Endodermal cell (in vitro differentiated cells): ENCODE measurements at regions not wholly inside any gene's neighbourhood (a gene's known extent, or its start where the extent isn't known, plus 50 kb on each side); places are given as distances from the start of the nearest gene placed in this dataset.

Experiments used
- DNase-seq: peaks from one replicate; pipeline ENCODE4 v3.0.0-alpha.2; 2017
- H3K27ac ChIP-seq: 2 replicates; pipeline ENCODE4 v1.5.1; 2013; ENCODE audit warnings: mild to moderate bottlenecking, low read depth, low read length, moderate library complexity
- H3K27me3 ChIP-seq: 2 replicates; pipeline ENCODE4 v1.6.1; 2013; ENCODE audit warnings: mild to moderate bottlenecking, low read length, moderate library complexity; ENCODE audit not compliant: insufficient read depth, control insufficient read depth, poor library complexity, severe bottlenecking
- H3K36me3 ChIP-seq: 2 replicates; pipeline ENCODE4 v1.7.0; 2013; ENCODE audit warnings: mild to moderate bottlenecking, low read length, moderate library complexity; ENCODE audit not compliant: control insufficient read depth, insufficient read depth
- H3K4me1 ChIP-seq: one replicate; pipeline ENCODE4 v1.7.0; 2013; ENCODE audit warnings: low read length; ENCODE audit not compliant: control insufficient read depth, insufficient read depth
- H3K4me3 ChIP-seq: 2 replicates; pipeline ENCODE4 v1.5.1; 2013; ENCODE audit warnings: mild to moderate bottlenecking, low read length, moderate library complexity
- H3K9ac ChIP-seq: 2 replicates; pipeline ENCODE4 v1.6.1; 2013; ENCODE audit warnings: mild to moderate bottlenecking, low read length, moderate library complexity; ENCODE audit not compliant: poor library complexity, severe bottlenecking; ENCODE audit errors: extremely low read depth
- H3K9me3 ChIP-seq: 2 replicates; pipeline ENCODE4 v1.6.1; 2013; ENCODE audit warnings: mild to moderate bottlenecking, low read length, moderate library complexity; ENCODE audit not compliant: control insufficient read depth
- H3K27ac Mint-ChIP-seq: 2 replicates; pipeline ENCODE4 v1.8.0; 2020; ENCODE audit warnings: mixed read lengths
- H3K27me3 Mint-ChIP-seq: 2 replicates; pipeline ENCODE4 v1.8.0; 2021; ENCODE audit warnings: mild to moderate bottlenecking, mixed read lengths; ENCODE audit not compliant: insufficient read depth
- H3K36me3 Mint-ChIP-seq: 2 replicates; pipeline ENCODE4 v1.8.0; 2020; ENCODE audit warnings: low read depth, mixed read lengths
- H3K4me1 Mint-ChIP-seq: 2 replicates; pipeline ENCODE4 v1.8.0; 2020; ENCODE audit warnings: mixed read lengths
- H3K4me3 Mint-ChIP-seq: 2 replicates; pipeline ENCODE4 v1.8.0; 2020; ENCODE audit warnings: mild to moderate bottlenecking, moderate library complexity, mixed read lengths
- H3K9me3 Mint-ChIP-seq: 2 replicates; pipeline ENCODE4 v1.8.0; 2020; ENCODE audit warnings: mild to moderate bottlenecking, mixed read lengths
- whole genome bisulfite sequencing, 2 experiments: methylation state at CpG; one replicate each; pipeline versions ENCODE4 v1.1.5 to v1.1.7; 2013; ENCODE audit warnings: missing lambda C conversion rate in 2 of 2, mixed read lengths in 1 of 2; ENCODE audit not compliant: insufficient coverage in 1 of 2, insufficient read length in 1 of 2; 5-methylcytosine and 5-hydroxymethylcytosine counted together
- TF ChIP-seq, protein P1 (sequence below): fragments of 200-600 bp; sonication (generic); conservative IDR thresholded peaks from 2 replicates; pipeline ENCODE4 v1.5.0; 2021; ENCODE audit warnings: antibody characterized with exemption, mild to moderate bottlenecking

DNA sequence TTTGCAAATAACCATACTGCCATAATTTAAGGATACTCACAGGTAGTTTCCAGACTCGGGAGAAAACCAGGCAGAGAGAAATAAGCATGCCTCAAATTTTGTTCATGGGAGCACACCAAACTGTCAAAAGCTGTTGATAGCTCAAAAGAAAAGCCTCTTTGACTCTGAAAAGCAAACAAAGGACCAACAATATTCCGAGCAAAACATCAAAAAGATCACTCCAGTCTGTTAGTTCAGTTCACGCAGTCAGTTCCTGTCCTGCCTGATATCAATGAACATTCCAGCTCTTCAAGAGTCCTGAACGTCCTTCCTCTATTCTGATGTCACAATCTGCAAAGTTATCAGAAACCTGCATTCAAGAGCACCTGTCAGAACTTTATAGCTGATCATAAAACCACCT lies 78.7 kb downstream of the RRM2 start:
- TF ChIP-seq, protein P1, sequence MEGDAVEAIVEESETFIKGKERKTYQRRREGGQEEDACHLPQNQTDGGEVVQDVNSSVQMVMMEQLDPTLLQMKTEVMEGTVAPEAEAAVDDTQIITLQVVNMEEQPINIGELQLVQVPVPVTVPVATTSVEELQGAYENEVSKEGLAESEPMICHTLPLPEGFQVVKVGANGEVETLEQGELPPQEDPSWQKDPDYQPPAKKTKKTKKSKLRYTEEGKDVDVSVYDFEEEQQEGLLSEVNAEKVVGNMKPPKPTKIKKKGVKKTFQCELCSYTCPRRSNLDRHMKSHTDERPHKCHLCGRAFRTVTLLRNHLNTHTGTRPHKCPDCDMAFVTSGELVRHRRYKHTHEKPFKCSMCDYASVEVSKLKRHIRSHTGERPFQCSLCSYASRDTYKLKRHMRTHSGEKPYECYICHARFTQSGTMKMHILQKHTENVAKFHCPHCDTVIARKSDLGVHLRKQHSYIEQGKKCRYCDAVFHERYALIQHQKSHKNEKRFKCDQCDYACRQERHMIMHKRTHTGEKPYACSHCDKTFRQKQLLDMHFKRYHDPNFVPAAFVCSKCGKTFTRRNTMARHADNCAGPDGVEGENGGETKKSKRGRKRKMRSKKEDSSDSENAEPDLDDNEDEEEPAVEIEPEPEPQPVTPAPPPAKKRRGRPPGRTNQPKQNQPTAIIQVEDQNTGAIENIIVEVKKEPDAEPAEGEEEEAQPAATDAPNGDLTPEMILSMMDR = no peak
- peaks cover 15% of the 10 kb centered on the region for H3K9me3 ChIP-seq
- H3K4me1 ChIP-seq = no peaks in the 10 kb centered on the region
- peaks cover 24% of the 10 kb centered on the region for H3K36me3 Mint-ChIP-seq
- H3K9ac ChIP-seq = no peak overlapping the region
- no peaks in the 10 kb centered on the region for H3K36me3 ChIP-seq
- no peaks in the 10 kb centered on the region for H3K27me3 ChIP-seq
- no peak overlapping the region for H3K4me3 ChIP-seq
- no peak overlapping the region for H3K27ac ChIP-seq
- 89 to 93% methylated on average over 4 of the region's 4 CpGs for WGBS, 2 experiments
- no peaks in the 10 kb centered on the region for H3K4me1 Mint-ChIP-seq
- H3K27ac Mint-ChIP-seq = no peak overlapping the region
- no peak for DNase-seq
- peaks cover 19% of the 10 kb centered on the region for H3K9me3 Mint-ChIP-seq
- no peak overlapping the region for H3K4me3 Mint-ChIP-seq
- no peaks in the 10 kb centered on the region for H3K27me3 Mint-ChIP-seq

DNA sequence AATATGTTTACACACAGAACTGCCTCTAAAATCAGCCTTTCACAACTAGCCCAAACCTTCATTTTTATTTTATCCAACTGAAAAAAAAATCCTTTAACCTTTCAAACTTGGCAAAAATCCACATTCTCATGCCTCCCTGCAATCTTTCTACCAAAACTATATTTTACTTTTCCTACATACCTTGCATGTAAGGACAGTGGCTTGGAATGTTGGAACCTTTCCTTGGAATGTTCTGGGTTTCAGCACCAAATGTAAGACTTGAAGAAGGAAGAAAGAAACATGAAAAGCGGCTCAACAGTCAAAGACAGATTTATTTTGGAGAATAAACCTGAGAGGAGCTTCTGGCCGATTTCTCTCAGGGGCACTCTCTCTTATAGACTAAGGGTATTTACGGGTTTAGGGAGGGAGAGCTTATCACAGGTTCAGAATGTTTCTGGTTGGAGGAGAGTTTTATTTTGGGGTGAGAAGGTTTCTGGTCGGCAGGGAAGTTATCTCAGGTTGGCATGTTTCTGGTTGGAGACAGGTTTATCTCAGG lies 79.7 kb downstream of the RRM2 start:
- Mint-ChIP-seq H3K27ac (no peak overlapping the region), H3K4me1 (no peaks in the 10 kb centered on the region), H3K4me3 (no peak overlapping the region), H3K9me3 (peaks cover 19% of the 10 kb centered on the region), H3K36me3 (peaks cover 24% of the 10 kb centered on the region), H3K27me3 (no peaks in the 10 kb centered on the region)
- H3K27ac ChIP-seq = no peak overlapping the region
- 91 to 94% methylated on average over 3 to 4 of the region's 4 CpGs for WGBS, 2 experiments
- no peak overlapping the region for H3K4me3 ChIP-seq
- H3K4me1 ChIP-seq = no peaks in the 10 kb centered on the region
- no peak for DNase-seq
- no peaks in the 10 kb centered on the region for H3K36me3 ChIP-seq
- H3K27me3 ChIP-seq = no peaks in the 10 kb centered on the region
- H3K9ac ChIP-seq = no peak overlapping the region
- peaks cover 15% of the 10 kb centered on the region for H3K9me3 ChIP-seq
- TF ChIP-seq, protein P1 = no peak

DNA sequence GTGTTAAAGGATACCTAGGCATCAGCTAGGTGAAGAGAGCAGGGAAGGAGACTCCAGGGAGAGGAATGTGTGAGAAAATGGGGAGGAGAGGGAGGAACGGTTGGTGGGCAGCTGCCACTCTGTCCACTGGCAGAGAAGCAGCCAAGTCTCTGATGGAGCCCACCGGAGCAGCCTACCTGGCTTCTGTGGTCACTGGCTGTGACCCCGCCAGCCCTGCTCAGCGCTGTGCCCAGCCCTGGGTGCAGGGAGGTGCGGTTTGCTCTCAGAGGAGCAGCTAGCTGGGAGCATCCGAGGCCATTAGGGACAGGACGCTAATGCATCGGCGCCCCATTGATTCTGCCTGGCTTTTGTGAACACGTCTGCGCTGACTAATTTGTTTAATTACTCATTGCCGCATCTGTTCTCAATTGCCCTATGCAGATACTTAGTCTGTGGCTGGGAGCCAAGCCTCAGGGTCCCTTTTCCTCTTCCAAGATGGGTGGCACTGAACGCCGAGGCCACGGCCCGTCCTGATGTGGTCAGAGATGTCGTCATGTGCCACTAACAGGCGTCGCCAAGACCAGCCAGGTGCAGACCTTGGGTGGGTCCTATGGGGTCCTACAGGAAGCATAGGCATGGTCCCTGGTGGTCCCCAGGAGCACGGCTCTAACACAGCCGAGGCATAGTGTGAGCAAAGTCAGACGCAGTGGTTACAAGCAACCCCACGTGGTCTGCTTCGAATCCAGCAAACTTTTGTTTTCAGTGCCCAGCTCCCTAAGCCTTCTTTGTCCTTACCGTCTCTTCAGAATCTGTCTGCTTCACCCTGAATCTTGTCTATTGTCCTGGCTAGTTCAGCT lies 82.0 kb downstream of the RRM2 start:
- Mint-ChIP-seq H3K27me3 (no peaks in the 10 kb centered on the region), H3K9me3 (no peaks in the 10 kb centered on the region), H3K27ac (no peak overlapping the region), H3K36me3 (peaks cover 10% of the 10 kb centered on the region), H3K4me3 (no peak overlapping the region), H3K4me1 (no peaks in the 10 kb centered on the region)
- H3K36me3 ChIP-seq = no peaks in the 10 kb centered on the region
- H3K27me3 ChIP-seq = no peaks in the 10 kb centered on the region
- H3K4me1 ChIP-seq = no peaks in the 10 kb centered on the region
- DNase-seq = no peak
- no peak overlapping the region for H3K4me3 ChIP-seq
- TF ChIP-seq, protein P1 = no peak
- H3K27ac ChIP-seq = peak overlapping the region; percentile 63
- 80 to 90% methylated on average over 21 to 25 of the region's 25 CpGs for WGBS, 2 experiments
- no peaks in the 10 kb centered on the region for H3K9me3 ChIP-seq
- H3K9ac ChIP-seq = no peak overlapping the region
